ENCODE measurements at regions not wholly inside any gene's neighbourhood (a gene's known extent, or its start where the extent isn't known, plus 50 kb on each side); places are given as distances from the start of the nearest gene placed in this dataset.
"Not testable (repeated sequence)": the region's sequence is repeated elsewhere in the genome, so short reads cannot be mapped to it uniquely, and the experiment has no call there.

GRCh38 chr10:87300163-87300562 is 57.4 kb upstream of the NUTM2D start:
- intact Hi-C loops (cut with DNase I); DNase-seq (ENCODE audit: low spot score): not testable (repeated sequence)

- intact Hi-C loops (cut with DNase I) = not testable (repeated sequence)
- peak; percentile 92 for DNase-seq (ENCODE audit: low spot score)
These were observed 56.0 kb upstream of the NUTM2D start for GRCh38 chr10:87301466-87302115.

GRCh38 chr10:87302132-87302531 is 55.4 kb upstream of the NUTM2D start:
- DNase-seq (ENCODE audit: low spot score); intact Hi-C loops (cut with DNase I): not testable (repeated sequence)

GRCh38 chr10:87303707-87304106 is 53.8 kb upstream of the NUTM2D start:
- DNase-seq (ENCODE audit: low spot score); intact Hi-C loops (cut with DNase I): not testable (repeated sequence)

GRCh38 chr10:87306681-87307080 is 50.9 kb upstream of the NUTM2D start:
- DNase-seq (ENCODE audit: low spot score); intact Hi-C loops (cut with DNase I): not testable (repeated sequence)
